PC-9 (cell line): ENCODE measurements at regions not wholly inside any gene's neighbourhood (a gene's known extent, or its start where the extent isn't known, plus 50 kb on each side); places are given as distances from the start of the nearest gene placed in this dataset.

Source experiments
- EZH2 ChIP-seq: fragments of 200-600 bp; sonication (generic); IDR thresholded peaks from 2 replicates; pipeline ENCODE4 v1.8.0; 2017; ENCODE audit warnings: antibody characterized with exemption, low read depth
- TF ChIP-seq, protein P1 (sequence below): fragments of 200-600 bp; sonication (generic); conservative IDR thresholded peaks from 2 replicates; pipeline ENCODE4 v1.6.1; 2017; ENCODE audit warnings: mixed run types, antibody characterized with exemption, mild to moderate bottlenecking, moderate library complexity

DNA sequence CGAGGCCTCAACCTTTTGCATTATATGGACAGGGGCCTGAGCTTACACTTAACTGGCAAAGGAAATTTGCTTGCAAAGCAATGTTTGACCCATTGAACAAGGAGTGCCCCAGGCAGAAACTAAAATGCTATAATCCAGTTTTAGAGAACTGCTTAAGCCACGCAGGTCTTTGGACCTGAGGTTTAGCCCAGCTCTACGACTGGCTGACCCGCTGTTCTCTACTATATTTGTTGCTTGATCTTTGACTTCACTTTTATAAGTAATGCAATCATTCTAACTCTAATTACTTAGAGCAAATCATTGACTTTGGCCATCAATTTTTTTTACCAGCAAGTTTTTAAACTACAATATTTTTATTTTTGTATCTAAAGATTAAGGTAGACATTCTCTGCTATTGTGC is 268.8 kb downstream of the MREG start:
- TF ChIP-seq, protein P1, sequence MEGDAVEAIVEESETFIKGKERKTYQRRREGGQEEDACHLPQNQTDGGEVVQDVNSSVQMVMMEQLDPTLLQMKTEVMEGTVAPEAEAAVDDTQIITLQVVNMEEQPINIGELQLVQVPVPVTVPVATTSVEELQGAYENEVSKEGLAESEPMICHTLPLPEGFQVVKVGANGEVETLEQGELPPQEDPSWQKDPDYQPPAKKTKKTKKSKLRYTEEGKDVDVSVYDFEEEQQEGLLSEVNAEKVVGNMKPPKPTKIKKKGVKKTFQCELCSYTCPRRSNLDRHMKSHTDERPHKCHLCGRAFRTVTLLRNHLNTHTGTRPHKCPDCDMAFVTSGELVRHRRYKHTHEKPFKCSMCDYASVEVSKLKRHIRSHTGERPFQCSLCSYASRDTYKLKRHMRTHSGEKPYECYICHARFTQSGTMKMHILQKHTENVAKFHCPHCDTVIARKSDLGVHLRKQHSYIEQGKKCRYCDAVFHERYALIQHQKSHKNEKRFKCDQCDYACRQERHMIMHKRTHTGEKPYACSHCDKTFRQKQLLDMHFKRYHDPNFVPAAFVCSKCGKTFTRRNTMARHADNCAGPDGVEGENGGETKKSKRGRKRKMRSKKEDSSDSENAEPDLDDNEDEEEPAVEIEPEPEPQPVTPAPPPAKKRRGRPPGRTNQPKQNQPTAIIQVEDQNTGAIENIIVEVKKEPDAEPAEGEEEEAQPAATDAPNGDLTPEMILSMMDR: no peak
- TF ChIP-seq EZH2: no peak
